Transverse colon (tissue), 4 donors: ENCODE measurements at regions not wholly inside any gene's neighbourhood (a gene's known extent, or its start where the extent isn't known, plus 50 kb on each side); places are given as distances from the start of the nearest gene placed in this dataset.

Experiments
- CTCF ChIP-seq, 5 experiments: fragments of 200-600 bp in 3 of 5; fragments of 450-650 bp in 2 of 5; sonication (generic) in 3 of 5; IDR thresholded peaks; 1 replicate in 2 of 5; 2 replicates in 3 of 5; pipeline ENCODE4 v1.5.1; 2016 to 2017; ENCODE audit warnings: antibody characterized with exemption in 5 of 5, inconsistent platforms in 3 of 5, mild to moderate bottlenecking in 2 of 5, moderate library complexity in 1 of 5
- EP300 ChIP-seq: sonication (generic); formaldehyde crosslinking; IDR thresholded peaks from one replicate; pipeline ENCODE4 v1.6.1; 2017; ENCODE audit warnings: antibody characterized with exemption, low read depth
- POLR2A ChIP-seq: fragments of 450-650 bp; IDR thresholded peaks from one replicate; pipeline ENCODE4 v1.6.1; 2016; ENCODE audit warnings: antibody characterized with exemption, mild to moderate bottlenecking, moderate library complexity
- POLR2AphosphoS5 ChIP-seq, 3 donors: sonication (generic); formaldehyde crosslinking; IDR thresholded peaks; one replicate each; pipeline ENCODE4 v1.6.1; 2016; ENCODE audit warnings: antibody characterized with exemption in 3 of 3

GRCh38 chr1:59188413-59189213, 108.3 kb upstream of the FGGY start:
- TF ChIP-seq CTCF (IDR thresholded peaks at IDR 0.05): no peak
- TF ChIP-seq POLR2AphosphoS5 (IDR thresholded peaks at IDR 0.05): no peak
- TF ChIP-seq POLR2A: no peak
- TF ChIP-seq EP300: no peak
